Gastroesophageal sphincter (tissue), 3 donors: ENCODE measurements at regions not wholly inside any gene's neighbourhood (a gene's known extent, or its start where the extent isn't known, plus 50 kb on each side); places are given as distances from the start of the nearest gene placed in this dataset.

Experiments used
- CTCF ChIP-seq, 4 experiments: fragments of 200-600 bp in 2 of 4; fragments of 450-650 bp in 2 of 4; sonication (generic) in 1 of 4; IDR thresholded peaks; one replicate each; pipeline ENCODE4 v1.5.1; 2017 to 2019; ENCODE audit warnings: antibody characterized with exemption in 4 of 4, mild to moderate bottlenecking in 2 of 4, moderate library complexity in 2 of 4
- POLR2AphosphoS5 ChIP-seq: sonication (generic); formaldehyde crosslinking; IDR thresholded peaks from one replicate; pipeline ENCODE4 v1.6.1; 2017; ENCODE audit warnings: antibody characterized with exemption

GRCh38 chr2:193751299-193751698, 1556.6 kb upstream of the TMEFF2 start:
- no peak for TF ChIP-seq CTCF (IDR thresholded peaks at IDR 0.05)
- no peak for TF ChIP-seq POLR2AphosphoS5
